K562 (cell line): ENCODE measurements at regions not wholly inside any gene's neighbourhood (a gene's known extent, or its start where the extent isn't known, plus 50 kb on each side); places are given as distances from the start of the nearest gene placed in this dataset. TPM values are rescaled to one million over a fixed set of nuclear protein-coding genes. Genes with fewer than 3 reads are reported as not detected.

Experiments
- ATAC-seq: fragments of 200-7000 bp; cut with Tn5 transposase; 3 replicates; pipeline ENCODE4 v1.9.1; 2020; ENCODE audit warnings: moderate library complexity
- BruUV-seq: library from RNA; stranded (reverse); fragments of 400-500 nt; replicated peaks from 2 replicates; lab custom pipeline; 2021; lab: Mats Ljungman, UMichigan
- CTCF ChIA-PET: fragments of 300-600 bp; formaldehyde crosslinking; extraction: SDS; loops from one replicate; lab custom pipeline; 2021; ENCODE audit warnings: low intra/inter-chr PET ratio; lab: Yijun Ruan, JAX
- POLR2A ChIA-PET: fragments of 300-600, 350-650 bp; sonication (Branson Sonifier 250); formaldehyde crosslinking; extraction: SDS; loops from one replicate; lab custom pipeline; 2021; ENCODE audit warnings: antibody characterized with exemption, inconsistent platforms; lab: Yijun Ruan, JAX
- DNase-seq, 4 experiments: peaks; one replicate each; pipeline versions ENCODE4 v3.0.0 to v3.0.0-alpha.2; 2011 to 2018; ENCODE audit warnings: low spot score in 3 of 4, mixed read lengths in 3 of 4; ENCODE audit errors: extremely low read depth in 1 of 4
- FAIRE-seq: peaks from 2 replicates; lab custom pipeline; 2011; peaks lifted over from hg19 to GRCh38; lab: Jason Lieb, UNC
- H2AFZ ChIP-seq: 2 replicates; pipeline ENCODE4 v1.6.0; 2011; ENCODE audit warnings: low read depth, low read length, control low read depth, inconsistent platforms
- H3K27ac ChIP-seq: fragments of 200-600 bp; 3 replicates; pipeline ENCODE4 v1.8.0; 2011; ENCODE audit warnings: low read depth, mild to moderate bottlenecking, control low read depth, inconsistent platforms, low read length, moderate library complexity, mixed read lengths; ENCODE audit errors: extremely low read depth
- H3K27me3 ChIP-seq, 2 experiments: fragments of 300-600 bp in 1 of 2; 2 replicates in 1 of 2; 3 replicates in 1 of 2; pipeline versions ENCODE4 v1.6.0 to v1.8.0; 2011; ENCODE audit warnings: inconsistent platforms in 2 of 2, low read length in 2 of 2, mild to moderate bottlenecking in 1 of 2, mixed read lengths in 1 of 2, moderate library complexity in 1 of 2; ENCODE audit not compliant: control insufficient read depth in 2 of 2, insufficient read depth in 2 of 2
- H3K36me3 ChIP-seq: fragments of 300-600 bp; 3 replicates; pipeline ENCODE4 v1.8.0; 2011; ENCODE audit warnings: mild to moderate bottlenecking, low read length, inconsistent platforms; ENCODE audit not compliant: control insufficient read depth, insufficient read depth
- H3K4me1 ChIP-seq, 2 experiments: fragments of 200-600 bp in 1 of 2; replicated peaks in 1 of 2; 2 replicates in 1 of 2; 3 replicates in 1 of 2; pipeline versions ENCODE4 v1.5.1 to v1.8.0; 2011; ENCODE audit warnings: inconsistent platforms in 2 of 2, low read length in 2 of 2, mild to moderate bottlenecking in 1 of 2, mixed read lengths in 1 of 2, moderate library complexity in 1 of 2; ENCODE audit not compliant: control insufficient read depth in 2 of 2, insufficient read depth in 2 of 2
- H3K4me2 ChIP-seq: 2 replicates; pipeline ENCODE4 v1.6.1; 2011; ENCODE audit warnings: low read length, control low read depth, inconsistent platforms, mixed read lengths; ENCODE audit not compliant: insufficient read depth
- H3K4me3 ChIP-seq: fragments of 200-600 bp; sonication (generic), shearing (Covaris generic); 2 replicates; pipeline ENCODE4 v1.5.1; 2016; ENCODE audit warnings: control low read depth, inconsistent platforms
- H3K79me2 ChIP-seq: fragments of 200-600 bp; 3 replicates; pipeline ENCODE4 v1.8.0; 2011; ENCODE audit warnings: low read length, inconsistent platforms; ENCODE audit not compliant: control insufficient read depth, insufficient read depth
- H3K9ac ChIP-seq, 2 experiments: 2 replicates each; pipeline versions ENCODE4 v1.6.0 to v1.6.1; 2011; ENCODE audit warnings: low read depth in 2 of 2, low read length in 2 of 2, control low read depth in 1 of 2, inconsistent platforms in 1 of 2, mild to moderate bottlenecking in 1 of 2, mixed read lengths in 1 of 2; ENCODE audit not compliant: insufficient read depth in 1 of 2
- H3K9me1 ChIP-seq: one replicate; pipeline ENCODE4 v1.6.0; 2011; ENCODE audit warnings: inconsistent platforms, mild to moderate bottlenecking, low read length, moderate library complexity; ENCODE audit not compliant: control insufficient read depth, insufficient read depth
- H3K9me3 ChIP-seq: replicated peaks from 2 replicates; pipeline ENCODE4 v1.5.1; 2011; ENCODE audit warnings: low read depth, low read length, inconsistent platforms; ENCODE audit not compliant: control insufficient read depth, insufficient read depth
- H4K20me1 ChIP-seq: replicated peaks from 2 replicates; pipeline ENCODE4 v1.6.1; 2011; ENCODE audit warnings: low read length, inconsistent platforms, mixed read lengths; ENCODE audit not compliant: control insufficient read depth, insufficient read depth
- AFF1 ChIP-seq, 2 experiments: fragments of 450-650 bp; IDR thresholded peaks; 2 replicates each; pipeline ENCODE4 v1.6.1; 2018; ENCODE audit warnings: mild to moderate bottlenecking in 2 of 2, low read depth in 1 of 2; ENCODE audit not compliant: partially characterized antibody in 2 of 2
- ATF1 ChIP-seq, 2 experiments: fragments of 450-650 bp in 1 of 2; IDR thresholded peaks; 2 replicates each; pipeline ENCODE4 v1.6.1; 2016; ENCODE audit warnings: missing compliant biosample characterization in 1 of 2, missing genetic modification characterization in 1 of 2
- ELK1 ChIP-seq: sonication (generic); formaldehyde crosslinking; IDR thresholded peaks from 2 replicates; pipeline ENCODE4 v1.8.1; 2022; ENCODE audit warnings: missing genetic modification reagents
- KLF16 ChIP-seq: IDR thresholded peaks from 2 replicates; pipeline ENCODE4 v1.6.1; 2016; ENCODE audit warnings: antibody characterized with exemption
- NFRKB ChIP-seq: fragments of 450-650 bp; IDR thresholded peaks from 2 replicates; pipeline ENCODE4 v1.6.1; 2016; ENCODE audit warnings: low read depth
- ZNF740 ChIP-seq, 3 experiments: fragments of 200-800 bp in 1 of 3; sonication (Bioruptor generic) in 1 of 3; sonication (generic) in 1 of 3; formaldehyde crosslinking in 1 of 3; IDR thresholded peaks; 2 replicates each; pipeline versions ENCODE4 v1.6.1 to v1.8.0; 2016 to 2022; ENCODE audit warnings: mild to moderate bottlenecking in 2 of 3, missing compliant biosample characterization in 2 of 3, missing genetic modification characterization in 2 of 3, missing genetic modification reagents in 1 of 3
- ZNF75A ChIP-seq: fragments of 450-650 bp; formaldehyde crosslinking; IDR thresholded peaks from 2 replicates; pipeline ENCODE4 v1.4.0; 2020; ENCODE audit warnings: mild to moderate bottlenecking
- ZSCAN29 ChIP-seq: fragments of 450-650 bp; IDR thresholded peaks from 2 replicates; pipeline ENCODE4 v1.6.1; 2017
- WGBS: fragments of 100-300 bp; shearing (Covaris generic); methylation state at CpG from one replicate; pipeline ENCODE4 v1.1.6; 2016; ENCODE audit warnings: low coverage, mixed read lengths; ENCODE audit not compliant: insufficient coverage; ENCODE audit errors: missing lambda C conversion rate; 5-methylcytosine and 5-hydroxymethylcytosine counted together
- in situ Hi-C: fragments of 300-500 bp; cut with MboI; formaldehyde crosslinking; loops from 4 replicates; pipeline ENCODE4 v1.15.0; 2018; ENCODE audit warnings: inconsistent platforms, mixed read lengths
- intact Hi-C: fragments of 100-400 bp; cut with micrococcal nuclease; formaldehyde crosslinking; loops from 2 replicates; pipeline ENCODE4 v1.14.2; 2022
- microRNA-seq: library from miRNA; unstranded; fragments of <30 nt; microRNA quantifications from one replicate; pipeline ENCODE4, GENCODE V29; 2018; ENCODE audit warnings: borderline microRNAs expressed
- small RNA-seq: library from RNA; depleted of rRNA; stranded (forward); fragments of <200 nt; gene quantifications from one replicate; pipeline ENCODE3, GENCODE V24; 2014

DNA sequence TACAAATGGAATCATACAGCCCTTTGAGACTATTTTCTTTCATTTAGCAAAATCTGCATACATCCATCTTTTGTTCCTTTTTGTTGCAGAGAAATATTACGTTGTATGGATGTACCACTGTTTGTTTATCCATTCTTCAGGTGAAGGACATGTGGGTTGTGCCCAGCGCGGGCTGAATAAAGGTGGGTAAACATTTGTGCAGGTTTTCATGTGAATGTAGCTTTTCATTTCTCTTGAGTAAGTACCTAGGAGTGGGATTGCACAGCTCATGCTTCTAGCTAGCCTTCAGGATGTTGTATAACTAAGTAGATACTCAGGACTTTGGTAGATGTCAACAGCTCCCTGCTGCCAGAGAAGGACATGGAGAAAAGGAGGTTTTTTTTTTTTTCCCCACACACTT lies 50.6 kb upstream of the SPRED2 start:
- POLR2A ChIA-PET: no interaction called here
- CTCF ChIA-PET: no interaction called here

More for the DNA sequence above, 50.6 kb upstream of the SPRED2 start:
- FAIRE-seq (no peak), DNase-seq (no peak), ATAC-seq (no peak)
- WGBS: 58% methylated on average over 3 of the region's 3 CpGs
- TF ChIP-seq KLF16 (no peak), ZSCAN29 (no peak), AFF1 (IDR thresholded peaks at IDR 0.05; ENCODE audit: low read depth in 1 of 2, partially characterized antibody in 2 of 2) (no peak), ATF1 (CRISPR knock-in tag; IDR thresholded peaks at IDR 0.05) (no peak), ATF1 (tag; IDR thresholded peaks at IDR 0.05) (no peak), ZNF75A (no peak), ZNF740 (CRISPR knock-in tag; IDR thresholded peaks at IDR 0.05) (no peak), ZNF740 (tag; IDR thresholded peaks at IDR 0.05) (no peak), NFRKB (no peak), ELK1 (CRISPR knock-in tag) (no peak)
- intact Hi-C loops (no loop called here), in situ Hi-C loops (no loop called here)
- Histone ChIP-seq H3K9ac (no peak overlapping the region), H3K36me3 (no peaks in the 10 kb centered on the region), H3K27ac (no peak overlapping the region), H3K4me1 (peaks cover 0 to 9% of the 10 kb centered on the region in 2 experiments; a peak in 3 of 5 replicates), H3K79me2 (no peaks in the 10 kb centered on the region), H3K27me3 (no peaks in the 10 kb centered on the region), H3K4me2 (no peak overlapping the region), H4K20me1 (no peaks in the 10 kb centered on the region), H2AFZ (no peak overlapping the region), H3K9me1 (no peaks in the 10 kb centered on the region), H3K9me3 (no peaks in the 10 kb centered on the region), H3K4me3 (no peak overlapping the region)
- BruUV-seq: no TSS peak

Small RNAs in the stretch of these regions (microRNA-seq; reads per million reads assigned to microRNA genes)
- not detected for gene MIR4778

Small RNAs in the stretch of these regions (small RNA-seq; reads per million reads assigned to genes)
- gene MIR4778 (not detected), gene RN7SL635P (not detected), gene VTRNA2-2P (not detected)
